ENCODE measurements at regions not wholly inside any gene's neighbourhood (a gene's known extent, or its start where the extent isn't known, plus 50 kb on each side); places are given as distances from the start of the nearest gene placed in this dataset.
"Not testable (repeated sequence)": the region's sequence is repeated elsewhere in the genome, so short reads cannot be mapped to it uniquely, and the experiment has no call there.

- no peaks in the 10 kb centered on the region for H3K4me1 ChIP-seq
- H3K27ac ChIP-seq: no peak overlapping the region
- no peak for DNase-seq
- no peak for TF ChIP-seq EP300 (IDR thresholded peaks at IDR 0.05)
- no peak overlapping the region for H3K4me3 ChIP-seq
- no peaks in the 10 kb centered on the region for H3K27me3 ChIP-seq
- no peaks in the 10 kb centered on the region for H3K9me3 ChIP-seq
- 66 to 76% methylated on average over 2 of the region's 2 CpGs for WGBS, 2 donors
- H3K36me3 ChIP-seq: no peaks in the 10 kb centered on the region
- ATAC-seq (ENCODE audit: low FRiP score in 2 of 2): no peak
Measured at GRCh38 chr10:53528974-53529373, 756.4 kb upstream of the MBL2 start.

- no peaks in the 10 kb centered on the region for H3K27me3 ChIP-seq
- H3K4me1 ChIP-seq: no peaks in the 10 kb centered on the region
- peaks cover 0 to 9% (median 4%) of the 10 kb centered on the region in 4 donors for H3K9me3 ChIP-seq
- WGBS, 2 donors: 86 to 98% methylated on average over 2 of the region's 2 CpGs
- no peak overlapping the region for H3K27ac ChIP-seq
- H3K4me3 ChIP-seq: no peak overlapping the region
- no peak for ATAC-seq (ENCODE audit: low FRiP score in 2 of 2)
- no peaks in the 10 kb centered on the region for H3K36me3 ChIP-seq
- TF ChIP-seq EP300 (IDR thresholded peaks at IDR 0.05) (no peak), POLR2AphosphoS5 (IDR thresholded peaks at IDR 0.05) (no peak), CTCF (IDR thresholded peaks at IDR 0.05) (no peak), POLR2A (IDR thresholded peaks at IDR 0.05) (no peak)
- no peak for DNase-seq
Measured at GRCh38 chr10:53521046-53521445, 748.5 kb upstream of the MBL2 start.

- H3K4me1 ChIP-seq: no peaks in the 10 kb centered on the region
- 58 to 61% methylated on average over 1 of the region's 1 CpG for WGBS, 2 donors
- ATAC-seq (ENCODE audit: low FRiP score in 2 of 2) (no peak), DNase-seq (no peak)
- no peaks in the 10 kb centered on the region for H3K36me3 ChIP-seq
- no peak overlapping the region for H3K27ac ChIP-seq
- H3K27me3 ChIP-seq: no peaks in the 10 kb centered on the region
- H3K9me3 ChIP-seq: no peaks in the 10 kb centered on the region
- no peak for TF ChIP-seq EP300 (IDR thresholded peaks at IDR 0.05)
- no peak for TF ChIP-seq CTCF (IDR thresholded peaks at IDR 0.05)
- TF ChIP-seq POLR2A (IDR thresholded peaks at IDR 0.05): no peak
- no peak for TF ChIP-seq POLR2AphosphoS5 (IDR thresholded peaks at IDR 0.05)
- H3K4me3 ChIP-seq: no peak overlapping the region
Measured at GRCh38 chr10:53508197-53508596, 735.6 kb upstream of the MBL2 start.

- 96% methylated on average over 2 of the region's 2 CpGs; no CpG with 5 or more reads in 1 of the 2 donors for WGBS, 2 donors
- not testable (repeated sequence) for H3K9me3 ChIP-seq; H3K4me1 ChIP-seq; H3K4me3 ChIP-seq; H3K27ac ChIP-seq; ATAC-seq (ENCODE audit: low FRiP score in 2 of 2); H3K36me3 ChIP-seq; H3K27me3 ChIP-seq; DNase-seq
Measured at GRCh38 chr10:53504492-53504891, 731.9 kb upstream of the MBL2 start.

GRCh38 chr10:53491774-53492173, 719.2 kb upstream of the MBL2 start:
- TF ChIP-seq POLR2AphosphoS5 (IDR thresholded peaks at IDR 0.05) (no peak), EP300 (IDR thresholded peaks at IDR 0.05) (no peak), CTCF (IDR thresholded peaks at IDR 0.05) (no peak), POLR2A (IDR thresholded peaks at IDR 0.05) (no peak)
- no peaks in the 10 kb centered on the region for H3K36me3 ChIP-seq
- no peaks in the 10 kb centered on the region for H3K9me3 ChIP-seq
- no peaks in the 10 kb centered on the region for H3K27me3 ChIP-seq
- no peak overlapping the region for H3K27ac ChIP-seq
- DNase-seq: no peak
- H3K4me3 ChIP-seq: no peak overlapping the region
- no peaks in the 10 kb centered on the region for H3K4me1 ChIP-seq
- no peak for ATAC-seq (ENCODE audit: low FRiP score in 2 of 2)
- WGBS, 2 donors: 77 to 85% methylated on average over 2 of the region's 2 CpGs

- no peaks in the 10 kb centered on the region for H3K36me3 ChIP-seq
- H3K27me3 ChIP-seq: no peaks in the 10 kb centered on the region
- no peaks in the 10 kb centered on the region for H3K4me1 ChIP-seq
- H3K4me3 ChIP-seq: no peak overlapping the region
- peaks cover 0 to 3% (median 0%) of the 10 kb centered on the region in 4 donors for H3K9me3 ChIP-seq
- TF ChIP-seq EP300 (IDR thresholded peaks at IDR 0.05) (no peak), POLR2A (IDR thresholded peaks at IDR 0.05) (no peak), CTCF (IDR thresholded peaks at IDR 0.05) (no peak), POLR2AphosphoS5 (IDR thresholded peaks at IDR 0.05) (no peak)
- no peak for ATAC-seq (ENCODE audit: low FRiP score in 2 of 2)
- H3K27ac ChIP-seq: no peak overlapping the region
- WGBS, 2 donors: 91 to 95% methylated on average over 1 of the region's 1 CpG
- DNase-seq: no peak
Measured at GRCh38 chr10:53490553-53490952, 718.0 kb upstream of the MBL2 start.
